DOHH2 (cell line): ENCODE measurements at regions not wholly inside any gene's neighbourhood (a gene's known extent, or its start where the extent isn't known, plus 50 kb on each side); places are given as distances from the start of the nearest gene placed in this dataset.

Source experiments
- EZH2phosphoT487 ChIP-seq: fragments of 200-600 bp; sonication (generic); IDR thresholded peaks from 2 replicates; pipeline ENCODE4 v1.6.1; 2017; ENCODE audit warnings: borderline replicate concordance, mild to moderate bottlenecking, antibody characterized with exemption, low read length, moderate library complexity, mixed read lengths
- TF ChIP-seq, protein P1 (sequence below): fragments of 200-600 bp; sonication (generic); IDR thresholded peaks from one replicate; pipeline ENCODE4 v1.5.1; 2014; ENCODE audit warnings: antibody characterized with exemption, mild to moderate bottlenecking, low read depth, low read length; ENCODE audit not compliant: poor library complexity, severe bottlenecking

DNA sequence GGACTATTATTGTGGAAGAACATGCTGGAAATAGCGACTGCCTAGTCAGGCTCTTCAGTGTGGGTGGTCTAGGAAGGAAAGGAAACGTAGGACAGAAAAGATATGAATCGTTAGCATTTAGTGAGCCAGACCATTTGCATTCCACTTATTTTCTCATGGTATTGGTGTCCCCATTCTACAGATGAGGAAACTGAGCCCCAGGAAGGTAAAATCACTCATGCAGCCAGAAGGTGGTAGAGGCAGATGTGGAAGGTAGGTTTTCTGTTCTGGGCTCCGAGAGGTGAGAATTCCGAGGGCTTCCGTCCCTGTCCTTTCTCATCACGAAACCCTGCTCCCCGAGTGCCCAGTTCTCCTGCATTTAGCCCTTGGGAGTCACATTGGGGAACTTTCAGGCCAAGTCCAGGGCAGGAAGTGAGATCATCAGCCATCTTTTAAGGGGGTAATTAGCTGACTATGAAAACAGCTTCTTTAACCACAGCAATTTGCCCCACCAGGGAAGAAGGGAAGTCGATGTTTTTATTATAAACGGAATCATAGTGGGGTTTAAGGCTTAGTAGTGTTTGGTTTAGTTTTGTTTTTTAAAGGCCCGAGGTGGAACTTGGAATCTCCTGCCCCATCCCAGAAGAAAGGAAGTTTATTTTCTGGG is 110.7 kb upstream of the IRX3 start:
- TF ChIP-seq, protein P1, sequence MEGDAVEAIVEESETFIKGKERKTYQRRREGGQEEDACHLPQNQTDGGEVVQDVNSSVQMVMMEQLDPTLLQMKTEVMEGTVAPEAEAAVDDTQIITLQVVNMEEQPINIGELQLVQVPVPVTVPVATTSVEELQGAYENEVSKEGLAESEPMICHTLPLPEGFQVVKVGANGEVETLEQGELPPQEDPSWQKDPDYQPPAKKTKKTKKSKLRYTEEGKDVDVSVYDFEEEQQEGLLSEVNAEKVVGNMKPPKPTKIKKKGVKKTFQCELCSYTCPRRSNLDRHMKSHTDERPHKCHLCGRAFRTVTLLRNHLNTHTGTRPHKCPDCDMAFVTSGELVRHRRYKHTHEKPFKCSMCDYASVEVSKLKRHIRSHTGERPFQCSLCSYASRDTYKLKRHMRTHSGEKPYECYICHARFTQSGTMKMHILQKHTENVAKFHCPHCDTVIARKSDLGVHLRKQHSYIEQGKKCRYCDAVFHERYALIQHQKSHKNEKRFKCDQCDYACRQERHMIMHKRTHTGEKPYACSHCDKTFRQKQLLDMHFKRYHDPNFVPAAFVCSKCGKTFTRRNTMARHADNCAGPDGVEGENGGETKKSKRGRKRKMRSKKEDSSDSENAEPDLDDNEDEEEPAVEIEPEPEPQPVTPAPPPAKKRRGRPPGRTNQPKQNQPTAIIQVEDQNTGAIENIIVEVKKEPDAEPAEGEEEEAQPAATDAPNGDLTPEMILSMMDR: no peak
- no peak for TF ChIP-seq EZH2phosphoT487
